Stomach (tissue), 4 donors: ENCODE measurements at regions not wholly inside any gene's neighbourhood (a gene's known extent, or its start where the extent isn't known, plus 50 kb on each side); places are given as distances from the start of the nearest gene placed in this dataset.

Experiments
- CTCF ChIP-seq, 7 experiments: fragments of 450-650 bp in 4 of 7; fragments of 200-600 bp in 3 of 7; sonication (generic) in 3 of 7; IDR thresholded peaks; one replicate each; pipeline ENCODE4 v1.5.1; 2016 to 2019; ENCODE audit warnings: antibody characterized with exemption in 7 of 7, control low read depth in 2 of 7, mild to moderate bottlenecking in 1 of 7
- POLR2A ChIP-seq, 4 donors: fragments of 450-650 bp; IDR thresholded peaks; one replicate each; pipeline ENCODE4 v1.6.1; 2016; ENCODE audit warnings: antibody characterized with exemption in 4 of 4, control low read depth in 2 of 4, mild to moderate bottlenecking in 1 of 4, moderate library complexity in 1 of 4

GRCh38 chr4:10353110-10353509 is 104.1 kb downstream of the ZNF518B start:
- TF ChIP-seq CTCF (IDR thresholded peaks at IDR 0.05) = no peak
- TF ChIP-seq POLR2A (IDR thresholded peaks at IDR 0.05) = no peak
